Kidney epithelial cell (primary cell): ENCODE measurements at regions not wholly inside any gene's neighbourhood (a gene's known extent, or its start where the extent isn't known, plus 50 kb on each side); places are given as distances from the start of the nearest gene placed in this dataset.

Experiments
- DNase-seq: peaks from one replicate; pipeline ENCODE4 v3.0.0-alpha.2; 2010; ENCODE audit warnings: low read depth
- H3K27me3 ChIP-seq: 2 replicates; pipeline ENCODE4 v1.6.0; 2011; ENCODE audit warnings: low read length; ENCODE audit not compliant: control insufficient read depth, insufficient read depth
- H3K36me3 ChIP-seq: 2 replicates; pipeline ENCODE4 v1.5.1; 2011; ENCODE audit warnings: low read length; ENCODE audit not compliant: control insufficient read depth, insufficient read depth
- H3K4me3 ChIP-seq: 2 replicates; pipeline ENCODE4 v1.5.1; 2011; ENCODE audit warnings: low read depth, mild to moderate bottlenecking, control low read depth, low read length
- CTCF ChIP-seq: IDR thresholded peaks from 2 replicates; pipeline ENCODE4 v1.5.1; 2011; ENCODE audit warnings: mild to moderate bottlenecking, moderate library complexity, low read length, control low read depth, inconsistent platforms; ENCODE audit not compliant: insufficient read depth, poor library complexity, severe bottlenecking

- no peak for DNase-seq
- H3K36me3 ChIP-seq, result no peaks in the 10 kb centered on the region
- no peak for TF ChIP-seq CTCF
- no peaks in the 10 kb centered on the region for H3K27me3 ChIP-seq
- H3K4me3 ChIP-seq, result no peak overlapping the region
Observed at GRCh38 chr12:30144777-30145683, 361.3 kb upstream of the TMTC1 start.

- DNase-seq, result no peak
- no peak for TF ChIP-seq CTCF
Observed at GRCh38 chr12:30142301-30142700, 358.6 kb upstream of the TMTC1 start.

GRCh38 chr12:30138483-30138882 lies 354.7 kb upstream of the TMTC1 start:
- no peak for DNase-seq
- TF ChIP-seq CTCF, result no peak
- Histone ChIP-seq H3K27me3 (no peaks in the 10 kb centered on the region), H3K4me3 (no peak overlapping the region), H3K36me3 (no peaks in the 10 kb centered on the region)

More at GRCh38 chr12:30142301-30142700, 358.6 kb upstream of the TMTC1 start:
- H3K27me3 ChIP-seq, result no peaks in the 10 kb centered on the region
- no peaks in the 10 kb centered on the region for H3K36me3 ChIP-seq
- H3K4me3 ChIP-seq, result no peak overlapping the region

- Histone ChIP-seq H3K4me3 (no peak overlapping the region), H3K27me3 (no peaks in the 10 kb centered on the region), H3K36me3 (no peaks in the 10 kb centered on the region)
- DNase-seq, result no peak
- TF ChIP-seq CTCF, result no peak
Observed at GRCh38 chr12:30136696-30137095, 353.0 kb upstream of the TMTC1 start.

GRCh38 chr12:30135776-30136175 lies 352.0 kb upstream of the TMTC1 start:
- H3K27me3 ChIP-seq, result no peaks in the 10 kb centered on the region
- H3K4me3 ChIP-seq, result no peak overlapping the region
- DNase-seq, result no peak
- no peak for TF ChIP-seq CTCF
- H3K36me3 ChIP-seq, result no peaks in the 10 kb centered on the region

GRCh38 chr12:30134229-30134628 lies 350.5 kb upstream of the TMTC1 start:
- no peak for TF ChIP-seq CTCF
- Histone ChIP-seq H3K36me3 (no peaks in the 10 kb centered on the region), H3K4me3 (no peak overlapping the region), H3K27me3 (no peaks in the 10 kb centered on the region)
- no peak for DNase-seq
